Breast epithelium (tissue), 4 donors: ENCODE measurements at regions not wholly inside any gene's neighbourhood (a gene's known extent, or its start where the extent isn't known, plus 50 kb on each side); places are given as distances from the start of the nearest gene placed in this dataset.

ENCODE experiments used
- DNase-seq, 2 donors: peaks; one replicate each; pipeline ENCODE4 v3.0.0-alpha.2; 2019; ENCODE audit warnings: low spot score in 2 of 2
- H3K27ac ChIP-seq, 2 donors: fragments of 200-600 bp; sonication (generic) in 1 of 2; one replicate each; pipeline ENCODE4 v1.5.1; 2016 to 2019; ENCODE audit warnings: mild to moderate bottlenecking in 1 of 2
- H3K27me3 ChIP-seq, 2 donors: fragments of 200-600 bp; sonication (generic) in 1 of 2; one replicate each; pipeline versions ENCODE4 v1.5.1 to v1.6.0; 2017 to 2019; ENCODE audit warnings: control low read depth in 1 of 2, mild to moderate bottlenecking in 1 of 2
- H3K36me3 ChIP-seq: fragments of 200-600 bp; one replicate; pipeline ENCODE4 v1.5.1; 2019
- H3K4me1 ChIP-seq, 2 donors: fragments of 200-600 bp; sonication (generic); one replicate each; pipeline ENCODE4 v1.5.1; 2016 to 2019; ENCODE audit warnings: control low read depth in 1 of 2
- H3K4me3 ChIP-seq, 3 donors: fragments of 200-600 bp; sonication (generic); 1 replicate in 2 of 3; 2 replicates in 1 of 3; pipeline ENCODE4 v1.5.1; 2016 to 2019; ENCODE audit warnings: mild to moderate bottlenecking in 3 of 3, moderate library complexity in 2 of 3
- H3K9me3 ChIP-seq, 2 donors: fragments of 200-600 bp; sonication (generic) in 1 of 2; one replicate each; pipeline ENCODE4 v1.5.1; 2016 to 2019; ENCODE audit warnings: control low read depth in 1 of 2
- CTCF ChIP-seq, 3 donors: fragments of 450-650 bp; IDR thresholded peaks; one replicate each; pipeline ENCODE4 v1.5.1; 2016 to 2017; ENCODE audit warnings: antibody characterized with exemption in 3 of 3, mild to moderate bottlenecking in 3 of 3, moderate library complexity in 3 of 3
- POLR2A ChIP-seq: fragments of 450-650 bp; IDR thresholded peaks from one replicate; pipeline ENCODE4 v1.6.1; 2016; ENCODE audit warnings: antibody characterized with exemption, mild to moderate bottlenecking, moderate library complexity
- POLR2AphosphoS5 ChIP-seq, 3 donors: sonication (generic); formaldehyde crosslinking; IDR thresholded peaks; one replicate each; pipeline ENCODE4 v1.6.1; 2017; ENCODE audit warnings: antibody characterized with exemption in 3 of 3
- intact Hi-C: fragments of 100-400 bp; cut with DNase I; formaldehyde crosslinking; loops from one replicate; pipeline ENCODE4 v1.15.1; 2023; ENCODE audit warnings: low total_unique reads

- no peak for DNase-seq
- H3K27ac ChIP-seq: no peak overlapping the region
- H3K4me3 ChIP-seq: no peak overlapping the region
- H3K4me1 ChIP-seq: no peaks in the 10 kb centered on the region
- no peaks in the 10 kb centered on the region for H3K9me3 ChIP-seq
- no peak for TF ChIP-seq CTCF (IDR thresholded peaks at IDR 0.05)
- TF ChIP-seq POLR2A: no peak
- TF ChIP-seq POLR2AphosphoS5 (IDR thresholded peaks at IDR 0.05): no peak
- intact Hi-C loops: no loop called here
- no peaks in the 10 kb centered on the region for H3K27me3 ChIP-seq
- H3K36me3 ChIP-seq: no peaks in the 10 kb centered on the region
These were observed 677.2 kb upstream of the TENM4 start for GRCh38 chr11:80118073-80118472.

- H3K4me1 ChIP-seq: no peaks in the 10 kb centered on the region
- DNase-seq: no peak
- intact Hi-C loops: no loop called here
- no peak overlapping the region for H3K4me3 ChIP-seq
- no peak overlapping the region for H3K27ac ChIP-seq
- no peaks in the 10 kb centered on the region for H3K27me3 ChIP-seq
- H3K9me3 ChIP-seq: no peaks in the 10 kb centered on the region
- no peaks in the 10 kb centered on the region for H3K36me3 ChIP-seq
- no peak for TF ChIP-seq POLR2A
- TF ChIP-seq CTCF (IDR thresholded peaks at IDR 0.05): no peak
- no peak for TF ChIP-seq POLR2AphosphoS5 (IDR thresholded peaks at IDR 0.05)
These were observed 676.0 kb upstream of the TENM4 start for GRCh38 chr11:80116796-80117195.

GRCh38 chr11:80109652-80110051 lies 668.8 kb upstream of the TENM4 start:
- Histone ChIP-seq H3K27ac (no peak overlapping the region), H3K4me3 (no peak overlapping the region), H3K4me1 (no peaks in the 10 kb centered on the region), H3K36me3 (no peaks in the 10 kb centered on the region), H3K9me3 (no peaks in the 10 kb centered on the region), H3K27me3 (no peaks in the 10 kb centered on the region)
- intact Hi-C loops: loop anchor here (2.0 kb wide), 1 partner anchor 25 kb away; no protein-coding TSS in a partner anchor
- no peak for DNase-seq
- no peak for TF ChIP-seq POLR2A
- no peak for TF ChIP-seq POLR2AphosphoS5 (IDR thresholded peaks at IDR 0.05)
- TF ChIP-seq CTCF (IDR thresholded peaks at IDR 0.05): no peak

GRCh38 chr11:80109031-80109430 lies 668.2 kb upstream of the TENM4 start:
- no peaks in the 10 kb centered on the region for H3K36me3 ChIP-seq
- H3K27me3 ChIP-seq: no peaks in the 10 kb centered on the region
- no peak overlapping the region for H3K4me3 ChIP-seq
- no peak for DNase-seq
- no peaks in the 10 kb centered on the region for H3K9me3 ChIP-seq
- TF ChIP-seq POLR2A (no peak), CTCF (IDR thresholded peaks at IDR 0.05) (no peak), POLR2AphosphoS5 (IDR thresholded peaks at IDR 0.05) (no peak)
- no peaks in the 10 kb centered on the region for H3K4me1 ChIP-seq
- intact Hi-C loops: no loop called here
- no peak overlapping the region for H3K27ac ChIP-seq

- no peaks in the 10 kb centered on the region for H3K27me3 ChIP-seq
- TF ChIP-seq POLR2A: no peak
- no peak for TF ChIP-seq CTCF (IDR thresholded peaks at IDR 0.05)
- TF ChIP-seq POLR2AphosphoS5 (IDR thresholded peaks at IDR 0.05): no peak
- H3K36me3 ChIP-seq: no peaks in the 10 kb centered on the region
- no peaks in the 10 kb centered on the region for H3K4me1 ChIP-seq
- H3K9me3 ChIP-seq: no peaks in the 10 kb centered on the region
- DNase-seq: no peak
- intact Hi-C loops: no loop called here
- H3K4me3 ChIP-seq: no peak overlapping the region
- no peak overlapping the region for H3K27ac ChIP-seq
These were observed 666.6 kb upstream of the TENM4 start for GRCh38 chr11:80107415-80107814.
